DLD1 (cell line): ENCODE measurements at regions not wholly inside any gene's neighbourhood (a gene's known extent, or its start where the extent isn't known, plus 50 kb on each side); places are given as distances from the start of the nearest gene placed in this dataset.
"Not testable (repeated sequence)": the region's sequence is repeated elsewhere in the genome, so short reads cannot be mapped to it uniquely, and the experiment has no call there.

ENCODE experiments used
- in situ Hi-C: cut with HindIII; loops from 2 replicates; pipeline ENCODE4 v1.10.0; 2017; ENCODE audit warnings: low sequenced_read_pairs

- in situ Hi-C loops: no loop called here
Observed at GRCh38 chr2:77720115-77720514, 197.9 kb upstream of the LRRTM4 start.

- in situ Hi-C loops: no loop called here
Observed at GRCh38 chr2:77721593-77721992, 199.4 kb upstream of the LRRTM4 start.

GRCh38 chr2:77725045-77725444 is 202.9 kb upstream of the LRRTM4 start:
- in situ Hi-C loops: no loop called here

GRCh38 chr2:77734662-77735340 is 212.6 kb upstream of the LRRTM4 start:
- in situ Hi-C loops: not testable (repeated sequence)

- in situ Hi-C loops: no loop called here
Observed at GRCh38 chr2:77737236-77737635, 215.1 kb upstream of the LRRTM4 start.

- in situ Hi-C loops: no loop called here
Observed at GRCh38 chr2:77746780-77747179, 224.6 kb upstream of the LRRTM4 start.

- in situ Hi-C loops: not testable (repeated sequence)
Observed at GRCh38 chr2:77753710-77754345, 231.7 kb upstream of the LRRTM4 start.

- in situ Hi-C loops: no loop called here
Observed at GRCh38 chr2:77767388-77768076, 245.4 kb upstream of the LRRTM4 start.

GRCh38 chr2:77768508-77768907 is 246.3 kb upstream of the LRRTM4 start:
- in situ Hi-C loops: no loop called here

- in situ Hi-C loops: no loop called here
Observed at GRCh38 chr2:77778917-77779316, 256.7 kb upstream of the LRRTM4 start.

- in situ Hi-C loops: not testable (repeated sequence)
Observed at GRCh38 chr2:77793500-77793899, 271.3 kb upstream of the LRRTM4 start.

GRCh38 chr2:77796397-77796796 is 274.2 kb upstream of the LRRTM4 start:
- in situ Hi-C loops: no loop called here

GRCh38 chr2:77797088-77797487 is 274.9 kb upstream of the LRRTM4 start:
- in situ Hi-C loops: no loop called here

GRCh38 chr2:77800410-77800809 is 278.2 kb upstream of the LRRTM4 start:
- in situ Hi-C loops: no loop called here

- in situ Hi-C loops: no loop called here
Observed at GRCh38 chr2:77807531-77808215, 285.5 kb upstream of the LRRTM4 start.

GRCh38 chr2:77808599-77808998 is 286.4 kb upstream of the LRRTM4 start:
- in situ Hi-C loops: no loop called here

- in situ Hi-C loops: no loop called here
Observed at GRCh38 chr2:77813599-77813998, 291.4 kb upstream of the LRRTM4 start.

GRCh38 chr2:77816618-77817017 is 294.4 kb upstream of the LRRTM4 start:
- in situ Hi-C loops: no loop called here

GRCh38 chr2:77818186-77818585 is 296.0 kb upstream of the LRRTM4 start:
- in situ Hi-C loops: no loop called here

- in situ Hi-C loops: no loop called here
Observed at GRCh38 chr2:77823028-77823427, 300.9 kb upstream of the LRRTM4 start.

- in situ Hi-C loops: no loop called here
Observed at GRCh38 chr2:77831060-77831459, 308.9 kb upstream of the LRRTM4 start.

GRCh38 chr2:77831471-77831870 is 309.3 kb upstream of the LRRTM4 start:
- in situ Hi-C loops: no loop called here
